Heart left ventricle (tissue), 16 donors: ENCODE measurements at regions not wholly inside any gene's neighbourhood (a gene's known extent, or its start where the extent isn't known, plus 50 kb on each side); places are given as distances from the start of the nearest gene placed in this dataset.

Experiments
- ATAC-seq, 4 donors: fragments of 200-7000 bp; cut with Tn5 transposase; one replicate each; pipeline ENCODE4 v1.9.1; 2020 to 2022; ENCODE audit warnings: moderate library complexity in 4 of 4, mild to moderate bottlenecking in 3 of 4, moderate number of reproducible peaks in 1 of 4
- DNase-seq, 5 donors: peaks; one replicate each; pipeline ENCODE4 v3.0.0-alpha.2; 2020
- H3K27ac ChIP-seq, 12 donors: fragments of 200-600 bp; sonication (generic) in 4 of 12; one replicate each; pipeline versions ENCODE4 v1.5.0 to v1.8.0; 2016 to 2022; ENCODE audit warnings: mild to moderate bottlenecking in 2 of 12
- H3K27me3 ChIP-seq, 9 donors: fragments of 200-600 bp; sonication (generic) in 2 of 9; one replicate each; pipeline versions ENCODE4 v1.5.1 to v1.8.0; 2016 to 2022; ENCODE audit warnings: mild to moderate bottlenecking in 3 of 9
- H3K36me3 ChIP-seq, 9 donors: fragments of 200-600 bp; sonication (generic) in 2 of 9; one replicate each; pipeline versions ENCODE4 v1.5.0 to v1.8.0; 2018 to 2022; ENCODE audit warnings: mild to moderate bottlenecking in 2 of 9
- H3K4me1 ChIP-seq, 12 donors: fragments of 200-600 bp; sonication (generic) in 4 of 12; one replicate each; pipeline versions ENCODE4 v1.5.0 to v1.8.0; 2016 to 2022; ENCODE audit warnings: mild to moderate bottlenecking in 3 of 12
- H3K4me3 ChIP-seq, 12 donors: fragments of 200-600 bp; sonication (generic) in 4 of 12; one replicate each; pipeline versions ENCODE4 v1.5.0 to v1.8.0; 2017 to 2022; ENCODE audit warnings: mild to moderate bottlenecking in 9 of 12, moderate library complexity in 4 of 12
- H3K9me3 ChIP-seq, 12 donors: fragments of 200-600 bp; sonication (generic) in 4 of 12; one replicate each; pipeline versions ENCODE4 v1.5.0 to v1.8.0; 2016 to 2022; ENCODE audit warnings: mild to moderate bottlenecking in 1 of 12
- CTCF ChIP-seq, 12 donors: fragments of 200-600 bp; sonication (generic) in 4 of 12; IDR thresholded peaks; one replicate each; pipeline versions ENCODE4 v1.5.0 to v1.8.0; 2018 to 2022; ENCODE audit warnings: antibody characterized with exemption in 12 of 12, mild to moderate bottlenecking in 5 of 12
- POLR2A ChIP-seq, 2 donors: fragments of 450-650 bp; IDR thresholded peaks; one replicate each; pipeline ENCODE4 v1.6.1; 2017; ENCODE audit warnings: antibody characterized with exemption in 2 of 2, mild to moderate bottlenecking in 2 of 2, moderate library complexity in 2 of 2
- WGBS, 4 donors: extraction: QIAGEN DNeasy Blood & Tissue Kit in 2 of 4; methylation state at CpG; one replicate each; pipeline versions ENCODE4 v1.1.5 to v1.1.7; 2013 to 2018; 5-methylcytosine and 5-hydroxymethylcytosine counted together
- intact Hi-C, 10 donors: fragments of 100-400 bp; cut with DNase I; formaldehyde crosslinking; loops; one replicate each; pipeline versions ENCODE4 v1.11.1 to v1.14.2; 2022
- donor health status: ischemic (EF 13 %, LVEDD 7.1; RV severe dilation, severe dysfunction).
- donor health status: healthy with polysubstance abuse.
- donor health status: DM: no; HTN: yes; CAD: no.
- donor health status: DM: no; HTN: no; CAD: no.
- donor health status: ischemic (EF 25% LVEDD 6.9; RV normal size, moderate dysfunction).
- donor health status: ischemic (EF 25% LVEDD 5.7; RV mildly dilated, moderate dysfunction).
- donor health status: healthy.
- donor health status: DM: yes; HTN: yes; CAD: no.
- donor health status: ischemic (EF 35%, LVEDD 5.7; RV mildly dilated, moderate dysfunction).
- donor health status: nonischemic (EF 11% LVEDD 7.7; RV severe dilation, severe dysfunction).
- donor health status: DM: yes; HTN: yes; CAD: no.
- donor health status: PGD.
- donor health status: ischemic (EF 29% LVEDD 5.4; RV normal size, mild dysfunction).
- donor health status: nonischemic (EF 23%, LVEDD 6.1; RV moderate dilation, normal function).

- Histone ChIP-seq H3K9me3 (peaks cover 0 to 23% (median 2%) of the 10 kb centered on the region in 12 donors), H3K4me3 (no peak overlapping the region), H3K36me3 (no peaks in the 10 kb centered on the region), H3K27ac (no peak overlapping the region), H3K27me3 (no peaks in the 10 kb centered on the region), H3K4me1 (no peaks in the 10 kb centered on the region)
- TF ChIP-seq CTCF (IDR thresholded peaks at IDR 0.05) (no peak), POLR2A (IDR thresholded peaks at IDR 0.05) (no peak)
- intact Hi-C loops = no loop called here
- DNase-seq = no peak
- ATAC-seq = no peak
These were observed 96.1 kb upstream of the ADAMTS19 start for GRCh38 chr5:129363991-129364390.

GRCh38 chr5:129367883-129368282 lies 92.2 kb upstream of the ADAMTS19 start:
- Histone ChIP-seq H3K27ac (no peak overlapping the region), H3K27me3 (no peaks in the 10 kb centered on the region), H3K9me3 (peaks cover 0 to 23% (median 2%) of the 10 kb centered on the region in 12 donors), H3K4me3 (no peak overlapping the region), H3K36me3 (no peaks in the 10 kb centered on the region), H3K4me1 (no peaks in the 10 kb centered on the region)
- WGBS, 4 donors = 30 to 47% (median 35%) methylated on average over 1 of the region's 1 CpG
- no peak for TF ChIP-seq CTCF (IDR thresholded peaks at IDR 0.05)
- no peak for TF ChIP-seq POLR2A (IDR thresholded peaks at IDR 0.05)
- DNase-seq (no peak), ATAC-seq (no peak)
- intact Hi-C loops = no loop called here

GRCh38 chr5:129372025-129372424 lies 88.1 kb upstream of the ADAMTS19 start:
- WGBS, 4 donors = 64 to 80% (median 75%) methylated on average over 2 of the region's 2 CpGs
- no peaks in the 10 kb centered on the region for H3K4me1 ChIP-seq
- DNase-seq = no peak
- no peak for ATAC-seq
- no peak for TF ChIP-seq CTCF (IDR thresholded peaks at IDR 0.05)
- no peak for TF ChIP-seq POLR2A (IDR thresholded peaks at IDR 0.05)
- H3K4me3 ChIP-seq = no peak overlapping the region
- intact Hi-C loops = no loop called here
- no peaks in the 10 kb centered on the region for H3K36me3 ChIP-seq
- no peak overlapping the region for H3K27ac ChIP-seq
- H3K27me3 ChIP-seq = no peaks in the 10 kb centered on the region
- H3K9me3 ChIP-seq = no peaks in the 10 kb centered on the region

- Histone ChIP-seq H3K27ac (no peak overlapping the region), H3K27me3 (no peaks in the 10 kb centered on the region), H3K36me3 (no peaks in the 10 kb centered on the region), H3K4me3 (no peak overlapping the region), H3K4me1 (no peaks in the 10 kb centered on the region), H3K9me3 (no peaks in the 10 kb centered on the region)
- DNase-seq = no peak
- TF ChIP-seq POLR2A (IDR thresholded peaks at IDR 0.05) (no peak), CTCF (IDR thresholded peaks at IDR 0.05) (no peak)
- 14 to 27% (median 23%) methylated on average over 3 of the region's 3 CpGs for WGBS, 4 donors
- ATAC-seq = no peak
- intact Hi-C loops = no loop called here
These were observed 82.6 kb upstream of the ADAMTS19 start for GRCh38 chr5:129377504-129377903.
